ENCODE measurements at regions not wholly inside any gene's neighbourhood (a gene's known extent, or its start where the extent isn't known, plus 50 kb on each side); places are given as distances from the start of the nearest gene placed in this dataset.

DNA sequence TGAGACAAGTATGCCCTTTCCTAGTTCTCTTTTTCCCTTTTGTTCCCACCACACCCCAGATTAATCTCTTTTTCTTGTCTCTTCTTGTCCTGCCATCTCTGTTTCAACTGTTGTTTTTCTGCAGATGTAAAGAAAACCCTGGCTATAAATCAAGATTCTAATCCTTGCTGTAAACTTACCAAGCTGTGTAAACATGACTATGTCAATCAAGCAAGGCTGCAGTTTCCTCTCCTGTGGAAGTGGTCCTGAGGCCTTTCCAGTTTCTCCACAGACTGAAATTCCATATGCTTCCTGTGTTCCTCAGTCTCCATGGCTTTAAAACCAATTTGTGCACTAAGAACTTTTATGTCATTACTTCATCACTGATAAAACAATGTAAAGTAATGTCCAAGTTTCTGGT, 288.8 kb upstream of the PIK3C3 start:
- Histone ChIP-seq H3K4me2 (ENCODE audit: low read length) (no peak overlapping the region), H3K36me3 (ENCODE audit: insufficient read depth, low read length) (no peaks in the 10 kb centered on the region), H3K79me2 (ENCODE audit: insufficient read depth, low read depth, low read length) (no peaks in the 10 kb centered on the region), H3K9me2 (ENCODE audit: insufficient read depth, low read length) (no peaks in the 10 kb centered on the region), H3K9me3 (ENCODE audit: low read length) (no peaks in the 10 kb centered on the region), H3K27ac (ENCODE audit: low read depth, low read length, poor library complexity, severe bottlenecking) (no peak overlapping the region), H3K4me1 (ENCODE audit: insufficient read depth, low read length, poor library complexity, severe bottlenecking) (no peaks in the 10 kb centered on the region), H3K4me3 (ENCODE audit: low read depth, low read length, poor library complexity, severe bottlenecking) (no peak overlapping the region), H4K20me1 (ENCODE audit: insufficient read depth, low read length) (no peaks in the 10 kb centered on the region), H2AFZ (ENCODE audit: low read length) (no peak overlapping the region)
- ChIA-PET POLR2A (interaction anchor here (0.6 kb wide), 1 partner anchor 112 kb away, joined by 3 read pairs; no protein-coding TSS in a partner anchor), CTCF (ENCODE audit: unreplicated experiment) (no interaction called here)
- no peak for DNase-seq (ENCODE audit: low spot score)
- TF ChIP-seq, protein P1, sequence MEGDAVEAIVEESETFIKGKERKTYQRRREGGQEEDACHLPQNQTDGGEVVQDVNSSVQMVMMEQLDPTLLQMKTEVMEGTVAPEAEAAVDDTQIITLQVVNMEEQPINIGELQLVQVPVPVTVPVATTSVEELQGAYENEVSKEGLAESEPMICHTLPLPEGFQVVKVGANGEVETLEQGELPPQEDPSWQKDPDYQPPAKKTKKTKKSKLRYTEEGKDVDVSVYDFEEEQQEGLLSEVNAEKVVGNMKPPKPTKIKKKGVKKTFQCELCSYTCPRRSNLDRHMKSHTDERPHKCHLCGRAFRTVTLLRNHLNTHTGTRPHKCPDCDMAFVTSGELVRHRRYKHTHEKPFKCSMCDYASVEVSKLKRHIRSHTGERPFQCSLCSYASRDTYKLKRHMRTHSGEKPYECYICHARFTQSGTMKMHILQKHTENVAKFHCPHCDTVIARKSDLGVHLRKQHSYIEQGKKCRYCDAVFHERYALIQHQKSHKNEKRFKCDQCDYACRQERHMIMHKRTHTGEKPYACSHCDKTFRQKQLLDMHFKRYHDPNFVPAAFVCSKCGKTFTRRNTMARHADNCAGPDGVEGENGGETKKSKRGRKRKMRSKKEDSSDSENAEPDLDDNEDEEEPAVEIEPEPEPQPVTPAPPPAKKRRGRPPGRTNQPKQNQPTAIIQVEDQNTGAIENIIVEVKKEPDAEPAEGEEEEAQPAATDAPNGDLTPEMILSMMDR (conservative IDR thresholded peaks at IDR 0.05; ENCODE audit: low read length): no peak
- no peak for TF ChIP-seq EZH2phosphoT487 (IDR thresholded peaks at IDR 0.05; ENCODE audit: borderline replicate concordance, low read depth, low read length)
- no TSS peak for BruUV-seq (replicated peaks)
- intact Hi-C loops (cut with micrococcal nuclease; ENCODE audit: unreplicated experiment): no loop called here

DNA sequence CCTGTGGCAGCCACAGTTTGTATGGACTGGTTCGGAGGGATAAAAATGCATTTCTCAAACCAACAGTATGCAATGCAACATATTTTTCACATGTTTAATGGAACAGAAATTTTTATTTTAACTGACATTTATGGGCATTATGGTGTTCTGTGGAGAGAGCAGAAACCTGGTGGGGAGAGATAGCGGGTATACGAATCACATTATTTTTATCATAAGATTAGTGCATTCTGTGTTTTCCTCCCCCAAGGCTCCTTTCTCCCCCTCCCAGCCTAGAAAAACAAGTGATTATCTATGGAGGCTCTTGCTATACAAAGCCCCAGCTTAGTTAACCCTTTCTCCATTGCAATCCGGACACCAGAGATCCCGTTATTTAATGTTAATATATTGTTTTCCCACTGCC, 289.8 kb upstream of the PIK3C3 start:
- intact Hi-C loops (cut with micrococcal nuclease; ENCODE audit: unreplicated experiment): no loop called here
- no peaks in the 10 kb centered on the region for H3K79me2 ChIP-seq (ENCODE audit: insufficient read depth, low read depth, low read length)

DNA sequence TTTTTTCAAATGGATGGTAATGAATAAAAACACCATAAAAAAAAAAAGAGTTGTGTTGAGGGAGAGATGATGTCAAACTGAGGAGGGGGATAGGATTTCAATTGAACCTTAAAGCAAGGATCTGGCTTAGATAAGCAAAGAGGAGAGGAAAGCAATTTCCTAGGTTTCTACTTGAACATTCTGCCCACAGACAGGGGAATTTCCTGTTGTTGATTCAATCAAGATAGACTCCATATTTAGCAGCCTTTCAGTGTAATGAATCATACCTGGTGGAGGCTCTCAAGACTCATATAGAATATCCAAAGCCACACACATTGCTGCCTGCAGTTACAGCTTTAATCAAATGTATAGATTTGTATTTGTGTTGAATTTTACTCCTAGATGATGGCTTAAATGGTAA, 294.4 kb upstream of the PIK3C3 start:
- Histone ChIP-seq H3K9me3 (ENCODE audit: low read length) (no peaks in the 10 kb centered on the region), H3K36me3 (ENCODE audit: insufficient read depth, low read length) (no peaks in the 10 kb centered on the region)

More for the DNA sequence above, 289.8 kb upstream of the PIK3C3 start:
- Histone ChIP-seq H3K4me2 (ENCODE audit: low read length) (no peak overlapping the region), H3K27ac (ENCODE audit: low read depth, low read length, poor library complexity, severe bottlenecking) (no peak overlapping the region), H3K9me2 (ENCODE audit: insufficient read depth, low read length) (no peaks in the 10 kb centered on the region), H3K36me3 (ENCODE audit: insufficient read depth, low read length) (no peaks in the 10 kb centered on the region), H3K4me3 (ENCODE audit: low read depth, low read length, poor library complexity, severe bottlenecking) (no peak overlapping the region), H2AFZ (ENCODE audit: low read length) (no peak overlapping the region), H3K9me3 (ENCODE audit: low read length) (no peaks in the 10 kb centered on the region), H3K4me1 (ENCODE audit: insufficient read depth, low read length, poor library complexity, severe bottlenecking) (no peaks in the 10 kb centered on the region), H4K20me1 (ENCODE audit: insufficient read depth, low read length) (no peaks in the 10 kb centered on the region)
- TF ChIP-seq, protein P1 (conservative IDR thresholded peaks at IDR 0.05; ENCODE audit: low read length): no peak
- no peak for TF ChIP-seq EZH2phosphoT487 (IDR thresholded peaks at IDR 0.05; ENCODE audit: borderline replicate concordance, low read depth, low read length)
- no TSS peak for BruUV-seq (replicated peaks)
- CTCF ChIA-PET (ENCODE audit: unreplicated experiment): no interaction called here
- no peak for DNase-seq (ENCODE audit: low spot score)
- POLR2A ChIA-PET: no interaction called here

More for the DNA sequence above, 294.4 kb upstream of the PIK3C3 start:
- H3K4me3 ChIP-seq (ENCODE audit: low read depth, low read length, poor library complexity, severe bottlenecking): no peak overlapping the region
- no peaks in the 10 kb centered on the region for H3K79me2 ChIP-seq (ENCODE audit: insufficient read depth, low read depth, low read length)
- no peaks in the 10 kb centered on the region for H4K20me1 ChIP-seq (ENCODE audit: insufficient read depth, low read length)
- no peak overlapping the region for H2AFZ ChIP-seq (ENCODE audit: low read length)
- CTCF ChIA-PET (ENCODE audit: unreplicated experiment): no interaction called here
- no peaks in the 10 kb centered on the region for H3K4me1 ChIP-seq (ENCODE audit: insufficient read depth, low read length, poor library complexity, severe bottlenecking)
- TF ChIP-seq EZH2phosphoT487 (IDR thresholded peaks at IDR 0.05; ENCODE audit: borderline replicate concordance, low read depth, low read length): no peak
- TF ChIP-seq, protein P1 (conservative IDR thresholded peaks at IDR 0.05; ENCODE audit: low read length): no peak
- no TSS peak for BruUV-seq (replicated peaks)
- H3K4me2 ChIP-seq (ENCODE audit: low read length): no peak overlapping the region
- intact Hi-C loops (cut with micrococcal nuclease; ENCODE audit: unreplicated experiment): no loop called here
- no peak for DNase-seq (ENCODE audit: low spot score)
- POLR2A ChIA-PET: no interaction called here
- H3K9me2 ChIP-seq (ENCODE audit: insufficient read depth, low read length): no peaks in the 10 kb centered on the region
- H3K27ac ChIP-seq (ENCODE audit: low read depth, low read length, poor library complexity, severe bottlenecking): no peak overlapping the region
